Myocyte (in vitro differentiated cells): ENCODE measurements at regions not wholly inside any gene's neighbourhood (a gene's known extent, or its start where the extent isn't known, plus 50 kb on each side); places are given as distances from the start of the nearest gene placed in this dataset.

ENCODE experiments used
- DNase-seq: peaks from one replicate; pipeline ENCODE4 v3.0.0-alpha.2; 2012; ENCODE audit warnings: low read depth

DNA sequence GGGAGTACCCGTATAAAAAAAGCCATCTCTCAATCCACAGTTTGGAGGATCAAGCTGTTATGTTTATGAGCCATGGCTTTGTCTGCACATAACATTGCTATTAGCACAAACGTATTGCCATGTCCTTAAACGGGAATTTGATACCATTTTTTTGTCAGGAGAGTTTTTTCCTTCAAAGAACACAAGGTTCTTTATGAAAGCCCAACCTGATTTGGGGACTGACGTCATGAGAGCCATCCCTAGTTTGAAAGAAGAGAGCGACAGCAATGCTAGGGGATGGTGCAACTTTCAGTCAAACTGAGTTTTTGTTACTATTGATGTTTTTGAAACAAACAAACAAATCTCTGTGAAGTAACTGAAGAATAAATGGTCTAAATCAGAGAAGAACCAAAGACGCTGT lies 376.6 kb downstream of the EIPR1 start:
- DNase-seq = no peak

DNA sequence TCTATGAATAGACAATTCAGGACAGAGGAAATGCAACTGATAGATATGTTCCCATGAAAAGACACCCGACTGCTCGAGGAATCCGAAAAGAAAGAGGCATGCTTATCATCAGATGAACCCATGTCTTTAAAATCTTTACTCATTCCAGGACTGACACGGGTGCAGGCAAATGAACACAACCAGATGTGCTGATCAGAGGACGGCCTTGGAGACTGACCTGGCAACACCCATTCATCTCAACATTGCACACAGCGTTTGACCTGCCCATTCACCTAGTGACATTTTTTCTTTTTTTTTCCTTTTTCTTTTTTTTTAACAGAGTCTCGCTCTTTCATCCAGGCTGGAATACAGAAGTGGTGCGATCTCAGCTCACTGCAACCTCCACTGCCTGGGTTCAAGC lies 377.5 kb downstream of the EIPR1 start:
- no peak for DNase-seq

DNA sequence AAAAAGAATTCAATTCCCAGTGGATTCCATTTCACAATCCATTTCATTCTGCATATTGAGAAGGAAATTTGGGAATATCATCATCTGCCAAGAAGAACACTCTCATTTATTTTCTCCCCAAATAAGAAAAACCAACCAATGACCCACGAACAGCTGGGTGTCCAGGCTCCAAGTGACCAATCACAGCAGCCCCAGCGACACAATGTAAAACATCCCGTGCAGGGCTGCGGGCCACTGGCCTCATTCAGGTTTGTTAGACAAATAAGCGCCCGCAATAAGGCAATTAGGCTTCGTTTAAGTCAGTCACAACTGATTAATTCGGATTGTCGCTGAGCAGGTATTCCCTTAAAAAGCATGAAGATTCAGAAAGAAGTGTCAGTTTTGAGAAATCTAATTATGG lies 378.6 kb downstream of the EIPR1 start:
- no peak for DNase-seq

DNA sequence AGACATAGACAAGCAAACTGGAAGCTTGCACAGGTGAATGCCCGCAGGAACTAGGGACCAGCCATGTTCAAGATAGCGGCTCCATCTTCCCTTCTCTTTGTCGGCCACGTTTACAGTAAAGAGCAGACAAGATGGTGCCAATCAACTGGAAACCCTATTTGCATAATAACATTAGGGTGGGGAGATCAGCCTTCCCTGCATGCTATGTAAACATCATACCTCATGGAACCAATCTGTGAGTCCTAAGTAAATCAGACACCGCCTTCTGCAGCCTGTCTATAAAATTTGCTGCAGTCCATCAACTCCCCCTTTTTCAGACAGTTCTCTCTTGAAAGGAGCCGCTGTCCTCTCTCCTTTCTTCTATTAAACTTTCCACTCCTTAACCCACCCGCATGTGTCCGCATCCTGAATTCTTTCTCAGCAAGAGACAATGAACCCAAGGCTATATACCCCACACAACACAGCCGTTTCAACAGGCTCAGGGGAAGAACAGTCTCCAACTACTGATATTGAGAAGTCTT lies 384.4 kb downstream of the EIPR1 start:
- no peak for DNase-seq

DNA sequence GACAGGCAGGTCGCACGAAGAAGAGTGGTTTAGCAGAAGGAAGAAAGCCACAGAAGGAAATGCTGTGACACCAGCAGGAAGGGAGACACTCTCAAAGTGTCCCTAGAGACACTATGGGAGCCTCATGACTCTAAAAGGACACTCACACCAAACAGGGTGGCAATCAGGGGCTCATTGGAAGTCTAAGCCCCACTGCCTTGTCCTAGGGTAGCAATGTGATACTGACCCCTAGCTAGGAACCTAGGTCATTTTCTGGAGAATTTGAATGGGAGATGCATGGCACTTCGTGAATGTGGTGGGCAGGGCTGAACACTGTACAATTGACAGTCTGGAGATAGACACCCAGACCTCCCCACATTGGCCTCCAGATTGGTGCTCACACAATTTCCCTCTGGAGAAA lies 385.0 kb downstream of the EIPR1 start:
- DNase-seq = no peak

DNA sequence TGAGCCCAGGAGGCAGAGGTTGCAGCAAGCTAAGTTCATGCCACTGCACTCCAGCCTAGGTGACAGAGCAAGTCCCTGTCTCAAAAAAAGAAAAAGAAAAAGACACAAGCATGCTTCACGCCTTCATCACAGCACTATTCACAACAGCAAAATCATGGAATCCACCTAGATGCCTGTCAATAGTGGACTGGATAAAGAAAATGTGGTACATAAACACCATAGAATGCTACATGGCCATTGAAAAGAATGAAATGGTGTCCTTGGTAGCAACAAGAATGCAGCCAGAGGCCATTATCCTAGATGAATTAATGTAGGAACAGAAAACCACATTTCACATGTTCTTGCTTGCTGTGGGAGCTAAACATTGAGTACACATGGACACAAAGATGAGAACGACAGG lies 392.6 kb downstream of the EIPR1 start:
- DNase-seq = no peak

DNA sequence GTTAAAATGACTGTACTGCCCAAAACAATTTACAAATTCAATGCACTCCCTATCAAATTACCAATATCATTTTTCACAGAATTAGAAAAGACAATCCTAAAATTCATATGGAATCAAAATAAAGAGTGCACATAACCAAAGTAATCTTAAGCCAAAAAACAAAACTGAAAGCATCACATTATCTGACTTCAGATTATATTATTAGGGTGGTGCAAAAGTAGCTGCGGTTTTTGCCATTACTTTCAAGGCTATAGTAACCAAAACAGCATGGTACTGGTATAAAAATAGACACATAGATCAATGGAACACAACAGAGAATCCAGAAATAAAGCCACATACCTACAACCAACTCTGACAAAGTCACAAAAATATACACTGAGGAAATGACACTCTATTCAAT lies 396.6 kb downstream of the EIPR1 start:
- DNase-seq = no peak

DNA sequence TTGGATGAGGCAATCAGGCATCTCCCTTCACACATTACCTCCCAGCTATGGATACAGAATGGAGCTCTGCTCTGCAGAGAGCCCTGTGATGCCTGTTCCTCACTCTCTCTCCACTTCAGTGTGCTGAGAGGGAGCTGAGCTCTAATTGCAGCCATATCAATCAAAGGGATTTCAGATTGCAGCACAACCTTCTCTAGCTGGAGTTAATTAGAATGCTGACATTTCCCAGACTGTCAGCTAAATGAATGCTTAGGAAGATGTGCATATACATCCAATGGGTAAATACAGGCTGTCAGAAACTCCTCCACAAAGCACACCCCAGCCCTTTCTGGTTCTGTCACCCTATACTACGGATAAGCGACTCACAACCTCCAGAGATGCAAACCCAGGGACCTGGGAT lies 402.6 kb downstream of the EIPR1 start:
- no peak for DNase-seq

DNA sequence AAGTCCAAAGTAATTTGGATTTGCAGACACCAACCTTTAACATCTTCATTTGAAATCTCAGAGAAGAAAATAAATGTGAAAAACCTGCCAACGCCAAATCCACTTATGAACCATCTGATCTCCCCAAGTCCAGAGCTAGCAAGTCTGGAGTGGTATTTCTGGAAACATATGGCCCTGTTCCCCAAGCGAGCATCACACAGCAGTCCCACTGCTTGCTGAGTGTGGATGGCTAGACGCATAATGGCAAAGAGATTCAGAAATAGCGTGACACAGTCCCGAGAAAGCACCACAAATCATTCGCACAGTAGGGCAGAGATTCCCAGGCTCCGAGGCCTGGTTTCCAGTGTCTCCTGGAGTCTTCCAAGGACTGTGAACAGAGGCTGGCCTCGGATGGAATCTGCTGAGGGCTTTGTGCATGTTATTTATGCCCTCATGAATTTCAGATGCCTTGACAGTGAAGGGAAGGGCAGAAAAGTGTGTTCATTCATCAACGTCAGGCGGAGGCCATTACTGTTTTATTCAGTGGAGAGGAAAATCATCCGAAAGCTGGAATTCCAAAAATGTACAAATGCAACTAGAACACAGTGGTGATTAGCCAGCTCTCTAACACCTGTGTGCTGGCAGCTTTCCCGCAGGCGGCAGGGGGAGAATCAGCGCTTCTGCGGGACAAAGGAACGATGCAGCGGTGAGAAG lies 417.0 kb downstream of the EIPR1 start:
- no peak for DNase-seq

DNA sequence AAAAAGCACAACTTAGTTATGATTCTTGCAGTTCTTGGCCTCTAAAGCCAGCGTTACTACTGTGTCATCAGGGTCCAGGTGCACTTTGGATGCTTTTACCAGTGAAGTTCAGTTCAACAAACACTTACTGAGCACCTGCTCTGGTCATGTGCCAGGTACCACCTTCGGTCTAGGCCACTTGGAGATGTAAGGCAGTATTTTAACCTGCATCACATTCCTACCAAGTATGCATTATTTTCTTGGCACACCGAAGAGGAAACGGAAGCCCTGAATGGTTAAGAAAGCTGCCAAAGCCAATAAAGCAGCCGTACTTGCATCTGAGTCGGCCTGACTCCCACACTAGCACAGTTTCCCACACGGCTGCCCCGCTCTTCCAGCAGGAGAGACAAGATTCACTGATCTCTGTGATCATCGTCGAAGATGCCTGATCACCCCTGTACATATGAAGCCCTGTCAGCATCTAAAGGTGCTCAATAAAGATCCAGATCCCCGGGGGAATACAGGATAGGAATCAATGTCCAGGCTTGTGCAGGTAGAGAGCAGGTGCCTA lies 427.1 kb downstream of the EIPR1 start:
- DNase-seq = no peak

DNA sequence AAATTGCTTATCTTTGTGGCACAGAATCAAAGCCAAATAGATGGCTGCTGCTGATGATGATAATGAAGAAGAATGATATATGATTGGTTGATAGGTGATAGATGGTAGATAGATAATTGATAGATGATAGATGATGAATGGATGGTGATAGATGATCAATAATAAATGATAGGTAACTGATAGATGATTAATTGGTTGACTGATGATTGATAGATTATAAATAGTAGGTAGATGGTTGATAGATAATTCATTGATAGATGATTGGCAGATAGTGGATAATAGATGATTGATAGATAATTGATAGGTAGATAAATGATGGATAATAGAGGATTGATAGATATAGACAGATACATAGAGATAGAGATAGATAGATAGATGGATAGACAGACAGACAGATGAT lies 430.2 kb downstream of the EIPR1 start:
- no peak for DNase-seq

DNA sequence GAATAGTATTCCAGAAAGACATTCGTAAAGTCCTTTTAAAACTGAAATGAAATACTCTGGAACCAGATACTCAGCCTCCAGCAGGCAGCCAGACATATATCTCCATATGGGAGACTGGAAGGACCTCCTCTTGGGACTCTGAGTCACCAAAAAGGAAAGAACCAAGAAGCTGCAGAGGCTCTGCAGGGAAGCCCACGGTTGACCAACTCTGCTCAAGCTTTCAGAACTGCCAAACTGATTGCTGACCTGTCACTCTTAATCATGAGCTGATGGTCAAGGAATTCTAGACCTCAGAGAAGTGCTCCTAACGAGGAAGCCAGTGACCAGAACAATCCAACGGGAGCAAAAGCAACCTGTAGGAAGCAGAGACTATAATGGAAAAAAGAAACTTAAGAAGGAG lies 434.7 kb downstream of the EIPR1 start:
- DNase-seq = no peak

DNA sequence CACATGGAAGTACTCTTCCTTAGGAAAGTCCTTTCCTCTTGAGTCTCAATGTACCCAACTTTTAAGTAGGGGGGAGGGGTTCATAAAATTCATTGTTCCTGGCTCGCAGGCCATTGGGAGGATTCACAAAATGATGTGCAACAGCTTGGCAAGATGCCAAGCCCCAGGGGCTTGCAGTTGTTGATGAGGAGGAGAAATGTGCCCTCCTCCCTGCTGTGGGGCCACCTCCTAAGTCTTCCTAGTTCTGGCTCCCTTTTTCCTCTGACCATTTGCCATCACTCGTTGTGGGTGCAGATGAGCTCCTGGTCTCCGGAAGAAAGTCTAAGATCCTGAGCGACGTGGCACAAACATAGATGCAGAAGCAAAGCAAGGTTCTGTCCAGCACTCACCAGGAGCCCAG lies 435.4 kb downstream of the EIPR1 start:
- DNase-seq = no peak

DNA sequence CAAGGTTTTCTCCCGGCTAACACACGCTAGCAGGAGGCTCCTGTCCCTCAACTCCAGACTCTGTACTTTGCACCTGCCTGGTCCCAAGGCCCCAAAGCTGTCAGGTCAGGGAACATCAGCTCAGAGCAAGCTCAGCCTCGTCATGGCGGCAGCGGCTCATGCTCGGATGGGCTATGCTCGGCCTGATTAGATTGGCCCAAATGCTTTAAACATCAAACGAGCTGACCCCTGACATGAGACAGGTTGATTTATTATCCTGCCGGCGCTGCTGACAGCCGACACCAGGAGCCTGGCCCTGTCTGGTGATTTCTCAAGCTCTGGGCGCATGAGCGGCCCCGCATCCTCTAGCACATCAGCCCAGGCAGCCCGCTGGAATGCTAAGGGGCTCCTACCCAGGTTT lies 436.4 kb downstream of the EIPR1 start:
- no peak for DNase-seq

DNA sequence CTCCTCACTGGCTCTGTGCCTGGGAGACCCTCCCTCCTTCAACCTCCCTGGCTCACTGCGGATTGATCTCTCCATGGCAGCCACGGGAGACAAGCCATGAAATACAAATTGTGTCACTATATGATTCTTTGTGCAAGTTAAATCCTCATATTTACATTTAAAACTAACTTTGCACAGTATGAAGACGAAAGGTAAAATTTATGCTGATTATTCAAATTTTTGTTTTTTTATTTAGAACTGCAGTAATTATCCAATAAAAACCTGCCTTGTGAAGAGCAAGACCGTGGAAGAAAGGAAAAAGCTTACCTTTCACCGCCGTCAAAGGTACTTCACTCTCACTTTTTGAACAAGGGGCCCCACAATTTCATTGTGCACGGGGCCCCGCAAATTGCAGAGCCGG lies 436.9 kb downstream of the EIPR1 start:
- no peak for DNase-seq

DNA sequence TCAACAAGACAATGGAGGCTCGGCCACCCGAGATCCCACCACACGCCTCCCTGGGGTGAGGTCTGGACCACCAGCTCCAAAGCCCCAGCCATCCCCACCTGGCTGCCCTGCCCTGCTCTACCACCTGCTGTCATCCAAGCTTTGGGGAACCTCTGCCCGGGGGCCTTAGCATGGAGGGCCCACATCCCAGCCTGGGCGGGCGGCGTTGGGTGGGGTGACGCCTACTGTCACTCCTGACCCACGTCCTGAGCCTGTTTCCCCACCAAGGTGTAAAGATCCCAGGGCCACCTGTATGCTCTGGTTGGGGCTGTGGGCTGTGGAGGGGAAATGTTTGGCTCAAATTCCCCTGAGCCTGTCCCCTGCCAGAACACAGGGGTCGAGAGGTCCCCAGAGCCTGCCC lies 437.6 kb downstream of the EIPR1 start:
- no peak for DNase-seq

DNA sequence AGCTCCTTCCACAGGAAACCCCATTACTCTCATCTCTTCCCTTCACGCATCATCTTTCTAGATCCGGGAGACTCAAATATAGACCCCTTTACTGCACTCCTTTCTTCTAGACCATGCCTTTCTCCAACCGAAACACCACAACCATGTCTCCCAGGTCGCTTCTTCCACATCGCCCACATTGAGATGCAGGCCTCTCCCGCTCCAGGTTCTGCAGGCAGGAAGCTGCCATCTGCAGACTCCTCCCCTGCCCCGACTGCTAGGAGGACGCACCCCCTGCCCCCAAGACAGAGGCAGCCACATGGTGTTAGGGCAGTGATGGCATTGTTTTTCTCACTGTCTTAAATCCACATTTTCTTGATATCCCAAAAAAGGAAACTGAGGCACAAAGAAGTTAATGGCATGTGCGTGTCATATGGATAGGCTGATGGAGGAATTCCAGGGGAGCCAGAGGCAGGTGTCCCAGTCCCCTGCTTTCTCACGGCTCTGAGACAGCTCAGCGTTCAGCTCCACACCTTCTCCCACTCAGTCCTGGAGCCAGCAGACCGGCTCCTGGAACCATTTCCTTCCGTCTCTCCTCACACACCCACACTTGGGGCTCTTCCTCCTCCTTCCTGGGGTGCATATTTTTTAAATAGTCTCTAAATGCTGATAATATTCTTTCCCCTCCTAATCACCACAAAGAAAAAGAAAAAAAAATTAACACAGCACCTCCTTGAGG lies 438.4 kb downstream of the EIPR1 start:
- DNase-seq = no peak

DNA sequence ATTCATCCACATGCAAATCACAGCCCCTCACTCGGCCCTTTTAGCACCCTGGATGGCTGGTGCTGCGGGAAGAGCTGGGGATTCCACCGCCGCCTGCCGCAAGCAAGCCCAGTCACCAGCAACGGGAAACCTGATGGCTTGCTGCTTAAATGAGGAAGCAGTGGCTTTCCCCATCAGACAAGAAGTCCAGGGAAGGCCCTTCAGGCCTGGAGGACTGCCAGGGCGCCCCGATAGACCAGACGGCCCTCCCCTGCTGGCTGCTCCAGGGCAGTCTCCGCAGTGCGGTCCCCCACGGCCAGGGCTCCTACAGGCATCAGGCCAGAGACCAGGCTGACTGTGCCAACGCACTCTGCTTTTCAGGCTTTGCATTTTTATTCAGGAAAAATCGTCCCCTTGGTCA lies 439.1 kb downstream of the EIPR1 start:
- no peak for DNase-seq

DNA sequence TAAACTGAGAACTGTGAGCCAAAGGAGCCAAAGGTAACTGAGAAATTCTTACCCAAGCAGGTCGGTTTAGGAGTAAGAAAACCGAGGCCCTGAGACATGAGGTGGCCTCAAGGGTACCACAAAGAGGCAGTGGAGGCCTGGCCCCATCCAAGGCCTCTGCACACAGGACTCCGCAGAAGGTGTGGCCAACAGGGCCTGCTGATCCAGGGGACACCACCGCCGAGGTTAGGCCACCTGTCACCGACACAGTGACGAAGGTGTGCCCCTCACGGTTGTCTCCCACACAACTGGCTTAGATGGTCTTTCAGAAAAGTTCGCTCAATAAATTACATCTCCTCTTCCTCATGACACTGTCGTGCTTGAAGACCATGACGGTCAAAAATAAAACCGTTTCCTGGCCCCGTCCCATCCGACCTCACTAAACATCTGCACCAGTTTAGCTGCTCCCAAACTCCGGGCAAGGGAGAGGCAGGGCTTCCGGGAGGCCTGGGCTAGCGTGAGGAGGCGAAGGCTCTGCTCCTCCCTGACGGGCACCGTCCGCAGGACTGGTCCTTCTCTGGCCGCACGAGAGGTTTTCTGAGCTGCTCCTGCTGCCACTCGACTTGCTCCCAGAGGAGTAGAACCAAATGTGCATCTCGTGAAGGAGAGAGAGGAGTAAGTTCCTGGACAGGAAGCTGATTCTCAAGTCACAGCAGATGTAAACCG lies 442.0 kb downstream of the EIPR1 start:
- DNase-seq = no peak

DNA sequence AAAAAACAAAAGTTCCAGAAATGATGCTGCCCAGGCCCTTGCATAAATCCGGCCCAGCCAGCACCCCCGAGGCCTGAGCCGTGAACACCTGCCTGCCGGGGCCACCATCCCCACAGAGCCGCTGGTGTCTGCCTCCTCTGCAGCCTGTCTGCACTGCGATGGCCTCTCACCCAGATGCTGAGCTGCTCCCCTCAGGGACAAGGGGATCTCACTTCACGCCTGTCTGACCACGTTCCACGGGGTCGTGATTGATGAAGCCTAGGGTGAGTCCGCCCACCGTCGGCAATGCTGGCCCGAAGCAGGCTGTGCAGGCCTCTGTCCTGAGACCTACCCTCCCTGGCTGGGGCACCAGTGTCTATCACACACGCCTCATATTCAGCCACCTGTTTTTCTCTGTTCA lies 444.2 kb downstream of the EIPR1 start:
- DNase-seq = no peak

DNA sequence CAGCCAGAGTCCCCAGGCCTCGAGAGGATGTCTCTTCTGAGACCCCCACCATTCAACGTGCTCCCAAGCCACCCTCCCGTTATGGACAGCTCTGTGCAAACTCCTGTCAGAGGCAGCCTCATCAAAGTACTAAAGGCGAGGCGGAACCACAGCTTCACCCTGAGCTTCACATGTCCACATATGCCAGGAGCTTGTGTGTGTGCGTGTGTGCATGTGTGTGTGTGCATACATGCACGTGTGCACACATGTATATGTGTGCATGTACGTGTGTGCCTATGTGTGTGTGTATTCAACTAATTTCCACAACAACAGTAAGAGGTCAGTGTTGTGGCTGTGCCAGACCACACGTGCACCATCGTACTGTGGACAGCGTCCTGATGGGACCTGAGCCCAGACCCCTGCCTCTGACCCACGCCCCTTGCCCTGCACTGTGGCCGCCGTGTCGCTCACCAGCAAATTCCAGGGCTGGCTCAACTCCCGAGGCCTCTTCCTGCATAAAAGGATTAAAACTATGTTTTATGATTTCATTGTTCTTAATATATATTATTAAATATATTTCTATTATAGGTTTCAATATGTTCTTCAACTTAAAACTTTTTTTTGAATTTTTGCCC lies 444.8 kb downstream of the EIPR1 start:
- DNase-seq = no peak

DNA sequence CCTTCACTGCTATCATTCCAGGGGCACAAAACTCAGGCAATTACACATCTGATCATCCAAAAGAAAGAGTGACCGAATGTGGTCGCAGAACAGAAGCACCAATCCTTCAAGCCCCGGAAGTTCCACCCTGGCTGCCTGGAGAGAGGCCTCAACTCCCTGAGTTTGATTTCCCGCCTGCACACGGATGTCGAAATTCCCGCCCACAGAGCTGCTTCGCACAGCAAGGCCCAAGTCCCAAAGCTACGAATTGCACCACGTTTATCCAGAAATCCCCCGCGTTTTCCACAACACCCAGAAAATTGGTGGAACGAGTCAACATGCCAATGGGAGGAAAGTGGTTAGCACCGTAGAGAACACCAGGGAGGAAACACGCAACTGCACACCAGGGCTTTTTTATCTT lies 445.4 kb downstream of the EIPR1 start:
- DNase-seq = no peak
